Brain microvascular endothelial cell (primary cell): ENCODE measurements at regions not wholly inside any gene's neighbourhood (a gene's known extent, or its start where the extent isn't known, plus 50 kb on each side); places are given as distances from the start of the nearest gene placed in this dataset.
"Not testable (repeated sequence)": the region's sequence is repeated elsewhere in the genome, so short reads cannot be mapped to it uniquely, and the experiment has no call there.

Experiments
- DNase-seq: peaks from one replicate; pipeline ENCODE4 v3.0.0-alpha.2; 2020
- H3K27ac ChIP-seq: fragments of 250-450 bp; sonication (Bioruptor Pico); 2 replicates; pipeline ENCODE4 v1.5.1; 2020; ENCODE audit warnings: mild to moderate bottlenecking, moderate library complexity
- H3K27me3 ChIP-seq: fragments of 250-450 bp; sonication (Bioruptor Pico); replicated peaks from 2 replicates; pipeline ENCODE4 v1.5.1; 2020; ENCODE audit warnings: mild to moderate bottlenecking
- H3K36me3 ChIP-seq: fragments of 250-450 bp; sonication (Bioruptor Pico); replicated peaks from 2 replicates; pipeline ENCODE4 v1.5.1; 2020; ENCODE audit warnings: mild to moderate bottlenecking
- H3K4me3 ChIP-seq: 2 replicates; pipeline ENCODE4 v1.5.1; 2011; ENCODE audit warnings: low read depth, mild to moderate bottlenecking, control low read depth, low read length, moderate library complexity
- CTCF ChIP-seq: IDR thresholded peaks from 2 replicates; pipeline ENCODE4 v1.5.1; 2011; ENCODE audit warnings: low read depth, mild to moderate bottlenecking, moderate library complexity, low read length, control low read depth, inconsistent platforms; ENCODE audit errors: missing control alignments
- in situ Hi-C: cut with HindIII; loops from 2 replicates; pipeline ENCODE4 v1.10.0; 2017; ENCODE audit warnings: low sequenced_read_pairs, low pct_ligation_motif_present

DNA sequence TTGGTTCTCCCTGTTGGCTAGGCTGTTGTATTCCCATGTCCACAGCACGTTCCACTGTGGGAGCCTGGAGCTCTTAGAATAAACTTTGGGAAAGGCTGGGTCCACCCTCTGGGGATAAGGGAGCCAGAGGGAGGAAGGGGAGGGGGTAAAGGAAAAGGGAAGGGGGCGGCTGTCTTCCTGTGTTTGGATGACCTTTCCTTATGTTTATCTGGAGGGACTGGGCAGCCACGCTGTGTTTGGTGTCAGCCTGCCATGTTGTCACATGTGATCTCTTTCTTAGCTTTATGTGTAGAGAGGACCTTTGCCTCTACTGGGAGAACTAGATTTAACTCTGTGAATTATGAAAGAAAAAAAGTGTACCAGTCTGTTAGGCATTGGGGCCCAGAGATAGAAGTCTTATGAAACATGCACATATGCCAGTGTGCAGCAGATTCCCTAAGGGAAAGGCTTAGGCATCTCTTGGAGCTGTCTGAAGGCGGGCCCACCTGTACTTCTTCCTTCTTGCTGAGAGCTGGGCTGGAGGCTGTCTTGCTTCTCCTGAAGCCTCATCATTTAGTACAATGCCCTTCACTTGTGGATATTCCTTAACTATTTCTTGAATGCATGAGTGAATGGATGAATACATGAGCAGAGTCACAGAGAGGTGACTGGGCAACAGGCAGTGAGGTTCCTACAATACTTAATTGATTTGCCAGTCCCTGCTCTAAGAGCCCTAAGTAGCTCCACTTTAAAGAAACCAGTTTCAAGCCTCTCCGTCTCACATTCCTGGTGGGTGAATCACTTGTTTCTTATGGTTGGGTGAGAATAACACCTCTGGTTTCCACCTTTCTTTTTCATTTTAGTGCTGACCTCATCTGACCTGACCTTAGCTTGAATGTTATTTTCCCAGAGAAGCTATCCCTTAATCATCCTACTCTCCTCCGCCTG lies 62.5 kb upstream of the ARHGAP29 start:
- in situ Hi-C loops = no loop called here
- peak; percentile 63 for DNase-seq
- Histone ChIP-seq H3K27me3 (no peaks in the 10 kb centered on the region), H3K27ac (peak overlapping the region; percentile 37), H3K36me3 (no peaks in the 10 kb centered on the region), H3K4me3 (no peak overlapping the region)
- no peak for TF ChIP-seq CTCF

DNA sequence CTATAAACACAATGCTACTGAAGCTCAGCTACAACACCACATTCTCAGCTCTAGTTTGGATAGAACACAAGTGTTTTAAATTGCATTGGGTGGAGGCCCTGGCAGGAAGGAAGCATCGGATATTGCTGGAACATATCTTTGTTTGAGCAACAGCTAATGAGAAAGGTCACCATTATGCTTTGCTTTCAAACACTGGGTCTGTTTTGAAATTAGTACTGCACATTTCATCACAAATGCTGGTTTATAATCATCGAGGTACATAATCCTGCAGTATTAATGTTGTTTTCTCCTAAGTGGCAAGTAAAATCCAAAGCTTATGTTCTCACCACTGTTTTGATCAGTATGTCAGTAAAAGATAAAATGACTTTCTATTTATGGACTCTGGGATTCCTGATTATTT lies 61.5 kb upstream of the ARHGAP29 start:
- no peak overlapping the region for H3K27ac ChIP-seq
- H3K4me3 ChIP-seq = no peak overlapping the region

DNA sequence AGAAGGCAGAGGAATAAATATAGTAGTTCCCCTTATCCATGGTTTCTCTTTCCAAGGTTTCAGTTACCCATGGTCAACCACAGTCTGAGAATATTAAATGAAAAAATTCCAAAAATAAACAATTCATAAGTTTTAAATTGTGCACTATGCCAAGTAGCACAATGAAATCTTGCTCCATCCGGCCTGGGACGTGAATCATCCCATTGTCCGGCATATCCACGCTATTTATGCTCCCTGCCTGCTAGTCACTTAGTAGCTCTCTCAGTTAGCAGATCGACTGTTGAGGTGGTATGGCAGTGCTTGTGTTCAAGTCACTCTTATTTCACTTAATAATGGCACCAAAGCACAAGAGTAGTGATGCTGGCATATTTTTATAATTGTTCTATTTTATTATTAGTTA lies 58.6 kb upstream of the ARHGAP29 start:
- no peaks in the 10 kb centered on the region for H3K27me3 ChIP-seq
- no peaks in the 10 kb centered on the region for H3K36me3 ChIP-seq
- no peak for TF ChIP-seq CTCF
- in situ Hi-C loops = no loop called here
- peak; percentile 88 for DNase-seq
- H3K4me3 ChIP-seq = no peak overlapping the region
- H3K27ac ChIP-seq = peak overlapping the region; percentile 8

More for the DNA sequence above, 61.5 kb upstream of the ARHGAP29 start:
- TF ChIP-seq CTCF = no peak
- H3K36me3 ChIP-seq = no peaks in the 10 kb centered on the region
- no peaks in the 10 kb centered on the region for H3K27me3 ChIP-seq
- DNase-seq = no peak
- in situ Hi-C loops = no loop called here

- H3K4me3 ChIP-seq, H3K27me3 ChIP-seq, H3K36me3 ChIP-seq, H3K27ac ChIP-seq, in situ Hi-C loops, DNase-seq: not testable (repeated sequence)
Observed at GRCh38 chr1:94292978-94293377, 55.6 kb upstream of the ARHGAP29 start.

DNA sequence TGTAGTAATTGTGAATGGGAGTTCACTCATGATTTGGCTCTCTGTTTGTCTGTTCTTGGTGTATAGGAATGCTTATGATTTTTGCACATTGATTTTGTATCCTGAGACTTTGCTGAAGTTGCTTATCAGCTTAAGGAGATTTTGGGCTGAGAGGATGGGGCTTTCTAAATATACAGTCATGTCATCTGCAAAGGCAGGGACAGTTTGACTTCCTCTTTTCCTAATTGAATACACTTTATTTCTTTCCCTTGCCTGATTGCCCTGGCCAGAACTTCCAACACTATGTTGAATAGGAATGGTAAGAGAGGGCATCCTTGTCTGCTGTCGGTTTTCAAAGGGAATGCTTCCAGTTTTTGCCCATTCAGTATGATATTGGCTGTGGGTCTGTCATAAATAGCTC lies 51.9 kb upstream of the ARHGAP29 start:
- DNase-seq, H3K36me3 ChIP-seq, H3K27me3 ChIP-seq, in situ Hi-C loops, H3K27ac ChIP-seq, H3K4me3 ChIP-seq: not testable (repeated sequence)
